HG02943 (cell line): ENCODE measurements at regions not wholly inside any gene's neighbourhood (a gene's known extent, or its start where the extent isn't known, plus 50 kb on each side); places are given as distances from the start of the nearest gene placed in this dataset.
"Not testable (repeated sequence)": the region's sequence is repeated elsewhere in the genome, so short reads cannot be mapped to it uniquely, and the experiment has no call there.

Source experiments
- ATAC-seq: cut with Tn5 transposase; IDR thresholded peaks from one replicate; pipeline ENCODE4 v1.9.1; 2021; ENCODE audit warnings: mild to moderate bottlenecking, low read depth, moderate library complexity; ENCODE audit not compliant: unreplicated experiment

GRCh38 chr12:31832740-31833729 is 104.2 kb upstream of the AMN1 start:
- ATAC-seq: no peak

DNA sequence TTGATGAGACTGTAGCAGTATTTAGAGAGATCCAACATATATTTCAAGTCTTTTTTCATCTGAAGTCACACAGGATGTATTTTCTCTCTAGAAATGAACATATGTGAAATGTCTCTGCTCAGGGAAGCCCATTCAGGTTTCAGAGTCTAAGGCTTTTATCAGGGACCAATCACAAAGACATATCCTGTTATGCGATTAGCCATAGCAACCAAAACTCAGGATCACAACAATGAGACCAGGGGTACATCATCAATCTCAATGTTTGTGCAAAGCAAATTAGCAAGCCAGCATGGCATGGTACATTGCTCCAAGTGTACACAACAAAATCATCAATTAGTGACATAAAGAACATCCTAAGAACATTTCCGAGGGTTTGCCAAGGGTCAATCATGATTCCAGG is 99.2 kb upstream of the AMN1 start:
- ATAC-seq: no peak

GRCh38 chr12:31822761-31823160 is 93.9 kb upstream of the AMN1 start:
- ATAC-seq: no peak

- no peak for ATAC-seq
Observed at GRCh38 chr12:31821484-31821883, 92.7 kb upstream of the AMN1 start.

- no peak for ATAC-seq
Observed at GRCh38 chr12:31820832-31821231, 92.0 kb upstream of the AMN1 start.

- ATAC-seq: no peak
Observed at GRCh38 chr12:31819427-31819826, 90.6 kb upstream of the AMN1 start.

DNA sequence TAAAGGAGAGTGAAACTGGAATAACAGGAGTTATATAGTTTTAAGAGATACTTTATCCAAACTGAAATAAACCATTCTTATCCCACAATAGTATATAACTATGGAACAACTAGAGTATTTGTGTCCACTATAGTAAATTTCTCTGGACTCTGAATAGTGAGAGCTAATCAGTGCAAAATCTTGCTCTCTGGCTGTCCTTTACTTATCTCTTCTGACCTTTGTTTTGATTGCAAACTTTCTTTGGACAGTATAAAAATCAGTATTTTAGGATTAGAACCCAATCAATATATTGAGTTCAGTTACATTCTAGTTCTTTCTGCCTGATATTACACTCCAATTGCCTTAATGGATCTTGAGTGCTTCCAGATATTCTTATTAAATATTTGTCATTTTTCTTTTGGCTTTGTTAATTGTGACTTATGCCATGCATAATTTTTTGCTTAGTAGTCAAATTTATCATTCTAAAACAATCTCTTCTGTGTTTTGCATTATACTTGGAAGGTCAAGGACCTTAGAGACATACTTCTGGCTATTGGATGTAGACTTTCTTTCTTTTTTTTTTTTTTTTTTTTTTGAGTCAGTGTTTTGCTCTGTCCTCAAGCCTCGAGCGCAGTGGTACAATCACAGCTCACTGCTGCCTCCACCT is 89.9 kb upstream of the AMN1 start:
- ATAC-seq: no peak

GRCh38 chr12:31817120-31817519 is 88.3 kb upstream of the AMN1 start:
- ATAC-seq: no peak

- no peak for ATAC-seq
Observed at GRCh38 chr12:31815096-31815495, 86.3 kb upstream of the AMN1 start.

GRCh38 chr12:31813305-31813704 is 84.5 kb upstream of the AMN1 start:
- no peak for ATAC-seq

GRCh38 chr12:31807773-31808097 is 78.9 kb upstream of the AMN1 start:
- no peak for ATAC-seq

DNA sequence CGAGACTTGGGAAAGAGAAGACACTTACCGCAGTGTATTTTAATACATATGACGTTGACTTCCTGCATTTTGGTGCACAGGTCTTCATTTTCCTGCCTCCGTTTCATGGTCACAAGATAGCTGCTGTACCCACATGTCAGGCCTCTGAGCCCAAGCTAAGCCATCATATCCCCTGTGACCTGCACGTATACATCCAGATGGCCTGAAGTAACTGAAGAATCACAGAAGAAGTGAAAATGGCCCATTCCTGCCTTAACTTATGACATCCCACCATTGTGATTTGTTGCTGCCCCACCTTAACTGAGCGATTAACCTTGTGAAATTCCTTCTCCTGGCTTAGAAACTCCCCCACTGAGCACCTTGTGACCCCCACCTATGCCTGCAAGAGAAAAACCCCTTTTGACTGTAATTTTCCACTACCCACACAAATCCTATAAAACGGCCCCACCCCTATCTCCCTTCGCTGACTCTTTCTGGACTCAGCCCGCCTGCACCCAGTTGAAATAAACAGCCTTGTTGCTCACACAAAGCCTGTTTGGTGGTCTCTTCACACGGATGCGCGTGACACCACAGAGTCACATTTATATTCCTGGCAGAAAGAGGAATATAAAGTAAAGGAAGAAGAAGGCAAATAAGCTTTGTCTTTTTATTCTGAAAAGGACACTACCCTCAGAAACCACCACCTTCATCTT is 78.4 kb upstream of the AMN1 start:
- ATAC-seq: not testable (repeated sequence)

GRCh38 chr12:31805681-31806080 is 76.9 kb upstream of the AMN1 start:
- not testable (repeated sequence) for ATAC-seq

DNA sequence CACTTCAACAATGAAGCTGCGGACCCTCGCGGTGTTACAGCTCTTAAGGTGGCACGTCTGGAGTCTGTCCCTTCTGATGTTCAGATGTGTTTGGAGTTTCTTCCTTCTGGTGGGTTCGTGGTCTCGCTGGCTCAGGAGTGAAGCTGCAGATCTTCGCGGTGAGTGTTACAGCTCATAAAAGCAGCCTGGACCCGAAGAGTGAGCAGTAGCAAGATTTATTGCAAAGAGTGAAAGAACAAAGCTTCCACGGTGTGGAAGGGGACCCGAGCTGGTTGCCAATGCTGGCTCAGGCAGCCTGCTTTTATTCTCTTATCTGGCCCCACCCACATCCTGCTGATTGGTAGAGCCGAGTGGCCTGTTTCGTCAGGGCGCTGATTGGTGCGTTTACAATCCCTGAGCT is 75.9 kb upstream of the AMN1 start:
- ATAC-seq: not testable (repeated sequence)

DNA sequence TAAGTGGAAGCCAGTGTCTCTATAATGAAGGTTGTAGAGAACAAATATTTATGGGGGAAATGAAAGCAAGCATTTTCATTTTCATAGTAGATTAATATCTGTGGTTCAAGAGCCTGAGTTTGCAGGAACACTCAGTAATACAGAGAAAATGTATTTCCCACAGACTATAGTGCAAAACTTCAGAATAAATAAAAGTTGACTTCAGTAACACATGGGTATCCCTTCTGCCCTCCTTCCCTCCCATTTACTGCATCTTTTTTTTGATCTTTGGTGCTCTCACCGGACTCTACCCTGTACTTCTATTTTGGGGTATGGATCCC is 75.3 kb upstream of the AMN1 start:
- ATAC-seq: no peak

GRCh38 chr12:31803306-31804184 is 74.7 kb upstream of the AMN1 start:
- ATAC-seq: no peak

DNA sequence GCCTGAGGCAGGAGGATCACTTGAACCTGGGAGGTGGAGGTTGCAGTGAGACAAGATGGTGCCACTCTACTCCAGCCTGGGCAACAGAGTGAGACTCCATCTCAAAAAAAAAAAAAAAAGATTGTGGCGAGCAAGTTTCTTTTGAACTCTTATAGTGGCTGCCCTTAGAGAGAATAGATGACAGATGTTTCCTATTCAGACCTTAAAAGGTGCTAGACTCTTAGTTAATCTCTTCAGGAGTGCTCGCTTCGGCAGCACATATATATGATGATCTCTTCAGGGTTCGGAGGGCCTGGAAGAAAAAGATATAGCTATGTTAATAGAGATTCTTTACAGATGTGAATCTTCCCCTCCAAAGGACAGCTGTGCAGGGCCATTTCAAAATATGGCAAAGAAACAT is 73.1 kb upstream of the AMN1 start:
- no peak for ATAC-seq

- ATAC-seq: no peak
Observed at GRCh38 chr12:31797230-31797872, 68.5 kb upstream of the AMN1 start.

DNA sequence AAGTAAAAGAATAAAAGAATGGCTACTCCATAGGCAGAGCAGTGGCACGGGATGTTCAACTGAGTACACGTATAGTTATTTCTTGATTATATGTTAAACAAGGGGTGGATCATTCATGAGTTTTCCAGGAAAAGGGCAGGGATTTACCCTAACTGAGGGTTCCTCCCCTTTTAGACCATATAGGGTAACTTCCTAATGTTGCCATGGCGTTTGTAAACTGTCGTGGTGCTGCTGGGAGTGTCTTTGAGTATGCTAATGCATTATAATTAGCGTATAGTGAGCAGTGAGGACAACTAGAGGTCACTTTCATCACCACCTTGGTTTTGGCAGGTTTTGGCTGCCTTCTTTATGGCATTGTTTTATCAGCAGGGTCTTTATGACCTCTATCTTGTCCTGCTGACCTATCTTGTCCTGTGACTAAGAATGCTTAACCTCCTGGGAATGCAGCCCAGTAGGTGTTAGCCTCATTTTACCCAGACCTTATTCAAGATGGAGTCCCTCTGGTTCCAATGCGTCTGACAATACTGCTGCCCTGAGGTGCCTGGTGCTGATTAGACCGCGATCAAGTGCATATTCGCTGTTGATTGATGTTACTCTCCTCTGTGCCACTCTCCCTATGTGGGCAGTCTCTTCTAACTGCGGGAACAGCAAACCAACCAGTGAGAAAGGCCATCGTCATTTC is 67.6 kb upstream of the AMN1 start:
- ATAC-seq: no peak

- ATAC-seq: no peak
Observed at GRCh38 chr12:31794745-31795144, 65.9 kb upstream of the AMN1 start.
